ENCODE measurements at regions not wholly inside any gene's neighbourhood (a gene's known extent, or its start where the extent isn't known, plus 50 kb on each side); places are given as distances from the start of the nearest gene placed in this dataset.

DNA sequence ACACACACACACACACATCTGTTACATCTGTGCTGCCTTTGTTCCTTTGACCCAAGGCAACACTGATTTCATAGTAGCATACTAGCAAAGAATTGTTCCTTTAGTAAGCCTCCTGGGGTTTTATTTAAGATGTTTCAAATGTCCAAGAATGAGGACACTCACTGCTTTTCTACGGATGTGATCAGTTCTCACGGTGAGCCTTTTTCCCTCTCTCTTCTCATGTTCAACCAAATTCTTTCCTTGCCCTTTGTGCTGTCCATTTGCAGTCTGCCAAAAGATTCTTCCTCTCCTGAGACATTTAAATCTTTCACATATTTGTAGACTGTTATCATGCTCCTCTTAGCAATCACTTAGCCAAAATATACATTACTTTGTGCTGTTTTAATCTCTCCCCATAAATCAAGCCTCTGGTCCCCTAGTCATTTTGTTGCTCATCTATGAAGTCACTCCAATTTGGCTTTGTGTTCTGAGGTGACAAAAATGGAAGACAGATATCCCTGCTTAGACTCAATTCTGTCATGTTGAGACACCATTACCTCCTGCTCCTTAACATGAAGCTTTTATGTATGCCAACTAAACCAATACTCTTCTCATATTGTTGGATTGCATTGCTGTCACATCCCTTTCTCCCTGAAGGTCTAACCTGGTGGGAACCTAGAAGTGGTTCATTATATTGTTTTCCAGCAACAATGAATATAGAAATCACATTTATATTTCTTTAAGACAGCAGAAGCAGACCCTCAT lies 1605.3 kb upstream of the ACVR2A start:
- no peak for DNase-seq
- intact Hi-C loops (cut with DNase I; ENCODE audit: low total_unique reads) = no loop called here
- Histone ChIP-seq H3K4me3 (no peak overlapping the region), H3K4me1 (no peaks in the 10 kb centered on the region), H3K9me3 (no peaks in the 10 kb centered on the region), H3K27ac (no peak overlapping the region), H3K27me3 (no peaks in the 10 kb centered on the region), H3K36me3 (ENCODE audit: low read depth, missing control alignments) (no peaks in the 10 kb centered on the region)
- TF ChIP-seq, protein P1, sequence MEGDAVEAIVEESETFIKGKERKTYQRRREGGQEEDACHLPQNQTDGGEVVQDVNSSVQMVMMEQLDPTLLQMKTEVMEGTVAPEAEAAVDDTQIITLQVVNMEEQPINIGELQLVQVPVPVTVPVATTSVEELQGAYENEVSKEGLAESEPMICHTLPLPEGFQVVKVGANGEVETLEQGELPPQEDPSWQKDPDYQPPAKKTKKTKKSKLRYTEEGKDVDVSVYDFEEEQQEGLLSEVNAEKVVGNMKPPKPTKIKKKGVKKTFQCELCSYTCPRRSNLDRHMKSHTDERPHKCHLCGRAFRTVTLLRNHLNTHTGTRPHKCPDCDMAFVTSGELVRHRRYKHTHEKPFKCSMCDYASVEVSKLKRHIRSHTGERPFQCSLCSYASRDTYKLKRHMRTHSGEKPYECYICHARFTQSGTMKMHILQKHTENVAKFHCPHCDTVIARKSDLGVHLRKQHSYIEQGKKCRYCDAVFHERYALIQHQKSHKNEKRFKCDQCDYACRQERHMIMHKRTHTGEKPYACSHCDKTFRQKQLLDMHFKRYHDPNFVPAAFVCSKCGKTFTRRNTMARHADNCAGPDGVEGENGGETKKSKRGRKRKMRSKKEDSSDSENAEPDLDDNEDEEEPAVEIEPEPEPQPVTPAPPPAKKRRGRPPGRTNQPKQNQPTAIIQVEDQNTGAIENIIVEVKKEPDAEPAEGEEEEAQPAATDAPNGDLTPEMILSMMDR (IDR thresholded peaks at IDR 0.05) = no peak
- TF ChIP-seq POLR2A (IDR thresholded peaks at IDR 0.05) = no peak
- WGBS, 2 donors = 35 to 38% methylated on average over 2 of the region's 2 CpGs

DNA sequence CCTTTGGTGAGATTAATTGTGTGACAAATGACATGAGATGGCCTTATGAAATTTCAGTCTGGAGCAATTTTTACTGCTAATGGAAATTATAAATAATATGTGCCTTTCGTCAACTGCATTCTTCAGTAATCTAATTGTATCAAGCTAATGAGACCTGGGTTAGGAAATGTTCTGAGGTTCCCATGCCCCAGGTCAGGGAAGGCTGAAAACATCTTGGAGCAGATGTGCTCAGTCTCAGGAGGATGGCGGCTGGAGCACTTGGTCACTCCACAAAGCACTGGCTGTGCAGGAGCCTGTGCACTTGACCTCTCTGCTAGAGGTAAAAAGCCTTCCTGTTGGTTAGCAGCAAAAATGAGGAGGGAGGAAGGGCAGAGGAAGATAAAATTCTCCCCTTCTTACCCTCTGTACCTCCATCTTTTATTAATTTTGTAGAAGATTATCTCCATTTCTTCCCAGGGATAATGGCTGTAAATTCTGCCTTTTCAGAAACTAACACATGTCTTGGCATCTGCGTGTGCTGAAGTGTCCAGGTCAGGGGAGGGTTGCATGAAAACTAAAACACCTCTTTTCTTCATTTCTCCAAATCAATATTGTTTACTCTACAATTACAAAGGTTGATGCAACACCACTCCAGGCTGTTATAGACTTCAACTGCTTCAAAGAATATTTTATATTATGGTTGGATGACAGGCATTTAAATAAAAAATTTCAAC lies 1606.4 kb upstream of the ACVR2A start:
- Histone ChIP-seq H3K4me1 (no peaks in the 10 kb centered on the region), H3K9me3 (no peaks in the 10 kb centered on the region), H3K4me3 (no peak overlapping the region), H3K27ac (no peak overlapping the region), H3K36me3 (ENCODE audit: low read depth, missing control alignments) (no peaks in the 10 kb centered on the region), H3K27me3 (no peaks in the 10 kb centered on the region)
- intact Hi-C loops (cut with DNase I; ENCODE audit: low total_unique reads) = no loop called here
- TF ChIP-seq, protein P1 (IDR thresholded peaks at IDR 0.05) = no peak
- no peak for TF ChIP-seq POLR2A (IDR thresholded peaks at IDR 0.05)
- no peak for DNase-seq
- WGBS, 2 donors = 51 to 56% methylated on average over 3 of the region's 3 CpGs

DNA sequence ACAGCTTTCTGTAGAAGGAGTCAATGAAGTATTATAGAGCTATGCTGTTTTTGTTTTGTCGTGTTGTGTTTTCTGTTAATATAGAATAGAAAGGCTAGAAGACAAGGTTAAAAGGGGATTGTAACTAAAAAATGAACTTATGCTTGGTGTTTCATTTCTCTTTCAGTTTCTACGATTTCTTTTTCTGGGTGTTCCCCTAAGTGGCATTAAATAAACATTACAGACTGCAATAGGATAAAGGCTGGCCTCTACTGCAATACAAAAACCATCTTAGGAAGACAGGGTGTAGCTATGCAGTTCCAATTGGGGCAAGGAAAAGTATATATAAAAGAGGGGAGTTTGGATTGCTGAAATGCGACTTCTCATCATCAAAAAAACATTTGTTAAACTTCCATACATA lies 1609.7 kb upstream of the ACVR2A start:
- Histone ChIP-seq H3K36me3 (ENCODE audit: low read depth, missing control alignments) (no peaks in the 10 kb centered on the region), H3K27ac (no peak overlapping the region), H3K9me3 (no peaks in the 10 kb centered on the region), H3K4me3 (no peak overlapping the region), H3K27me3 (no peaks in the 10 kb centered on the region), H3K4me1 (no peaks in the 10 kb centered on the region)
- WGBS, 2 donors = 82 to 84% methylated on average over 3 of the region's 3 CpGs
- intact Hi-C loops (cut with DNase I; ENCODE audit: low total_unique reads) = no loop called here
- DNase-seq = no peak
- TF ChIP-seq, protein P1 (IDR thresholded peaks at IDR 0.05) = no peak
- TF ChIP-seq POLR2A (IDR thresholded peaks at IDR 0.05) = no peak

DNA sequence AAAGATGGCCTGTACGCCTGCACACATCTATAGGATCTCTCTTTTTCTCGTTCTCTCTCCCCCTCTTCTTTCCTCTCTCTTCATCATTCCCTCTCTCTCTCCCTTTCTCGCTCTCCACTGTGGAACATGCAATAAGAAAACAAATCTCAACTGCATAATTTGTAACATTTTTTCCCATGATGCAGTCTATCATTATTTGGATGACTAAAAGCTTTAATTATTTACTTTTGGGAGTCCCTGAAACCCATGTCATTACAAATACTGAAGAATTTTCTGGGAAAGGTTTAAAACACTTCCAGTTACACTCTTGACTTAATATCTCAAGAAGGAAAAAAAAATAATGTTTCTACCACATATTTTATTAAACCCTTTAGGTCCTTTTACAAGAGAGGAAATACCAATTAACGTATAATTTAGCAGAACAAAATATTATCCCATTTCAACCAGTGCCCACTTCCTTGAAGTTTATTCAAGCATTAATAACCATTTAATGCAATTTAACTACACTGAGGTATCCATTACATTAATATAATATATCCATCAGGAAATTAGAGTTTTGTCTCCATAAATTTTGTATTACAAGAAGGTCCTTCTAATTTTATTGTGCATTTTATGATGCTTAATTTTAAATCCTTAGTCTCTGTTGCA lies 1615.2 kb upstream of the ACVR2A start:
- intact Hi-C loops (cut with DNase I; ENCODE audit: low total_unique reads) = no loop called here

More for the DNA sequence above, 1615.2 kb upstream of the ACVR2A start:
- Histone ChIP-seq H3K4me3 (no peak overlapping the region), H3K27ac (no peak overlapping the region), H3K9me3 (no peaks in the 10 kb centered on the region), H3K36me3 (ENCODE audit: low read depth, missing control alignments) (no peaks in the 10 kb centered on the region), H3K4me1 (no peaks in the 10 kb centered on the region), H3K27me3 (no peaks in the 10 kb centered on the region)
- WGBS, 2 donors = 86 to 93% methylated on average over 4 of the region's 4 CpGs
- no peak for TF ChIP-seq POLR2A (IDR thresholded peaks at IDR 0.05)
- TF ChIP-seq, protein P1 (IDR thresholded peaks at IDR 0.05) = no peak
- no peak for DNase-seq

All from testis (tissue), 2 donors.